ENCODE measurements at regions not wholly inside any gene's neighbourhood (a gene's known extent, or its start where the extent isn't known, plus 50 kb on each side); places are given as distances from the start of the nearest gene placed in this dataset.
"Not testable (repeated sequence)": the region's sequence is repeated elsewhere in the genome, so short reads cannot be mapped to it uniquely, and the experiment has no call there.

DNA sequence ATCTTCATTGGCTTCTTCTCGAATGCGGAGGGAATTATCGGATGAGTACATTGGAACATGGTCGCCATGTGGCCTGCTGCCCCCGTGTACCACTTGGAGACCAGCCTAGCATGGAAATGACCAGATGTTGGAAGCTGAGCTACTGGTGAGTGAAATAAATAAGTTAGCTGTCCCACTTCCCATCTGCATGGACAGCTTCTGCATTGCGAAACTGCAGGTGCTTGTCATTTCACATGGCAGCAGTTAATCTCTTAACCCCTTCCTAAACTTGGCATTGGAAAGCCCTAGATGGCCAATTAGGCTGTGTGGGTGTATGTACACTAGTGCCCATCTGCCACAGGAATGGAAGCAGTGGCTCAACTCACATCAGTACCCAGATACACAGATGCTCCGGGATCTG lies 246.6 kb upstream of the IL12B start:
- DNase-seq (ENCODE audit: low read depth in 3 of 3, low spot score in 2 of 3), result no peak

DNA sequence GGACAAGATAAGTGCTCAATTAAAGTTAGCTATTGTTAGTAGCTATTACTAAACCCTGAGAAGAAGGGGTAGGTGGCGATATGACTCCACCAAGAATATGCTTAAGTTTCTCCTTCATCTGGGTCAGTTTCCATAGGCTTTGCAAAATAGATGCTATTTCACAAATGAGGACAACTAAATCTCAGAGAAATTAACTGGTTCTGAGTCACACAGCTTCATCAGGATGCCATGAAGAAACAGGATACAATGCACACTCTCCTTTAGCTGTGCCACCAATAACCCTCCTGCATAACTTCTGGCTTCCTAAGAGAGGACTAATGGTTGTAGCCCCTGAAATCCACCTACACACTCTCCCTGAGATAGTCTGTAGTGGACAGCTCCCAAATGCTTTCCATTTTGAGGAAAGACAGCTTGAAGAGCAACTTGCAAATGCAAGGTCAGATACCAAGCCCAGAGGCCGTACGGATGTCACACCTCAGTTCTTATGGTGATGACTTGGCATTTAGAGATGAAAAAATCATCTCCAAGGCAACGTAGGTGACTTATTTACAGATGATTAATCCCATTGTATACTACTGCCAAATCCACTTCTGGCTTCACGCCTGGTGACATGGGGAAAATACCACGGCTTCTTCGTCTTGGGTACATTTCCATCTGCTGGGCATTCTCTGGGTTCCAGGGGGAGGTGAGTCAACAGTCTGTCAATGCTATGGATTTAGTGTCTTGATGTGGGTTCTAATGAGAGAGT lies 251.4 kb upstream of the IL12B start:
- no peak for DNase-seq (ENCODE audit: low read depth in 3 of 3, low spot score in 2 of 3)

DNA sequence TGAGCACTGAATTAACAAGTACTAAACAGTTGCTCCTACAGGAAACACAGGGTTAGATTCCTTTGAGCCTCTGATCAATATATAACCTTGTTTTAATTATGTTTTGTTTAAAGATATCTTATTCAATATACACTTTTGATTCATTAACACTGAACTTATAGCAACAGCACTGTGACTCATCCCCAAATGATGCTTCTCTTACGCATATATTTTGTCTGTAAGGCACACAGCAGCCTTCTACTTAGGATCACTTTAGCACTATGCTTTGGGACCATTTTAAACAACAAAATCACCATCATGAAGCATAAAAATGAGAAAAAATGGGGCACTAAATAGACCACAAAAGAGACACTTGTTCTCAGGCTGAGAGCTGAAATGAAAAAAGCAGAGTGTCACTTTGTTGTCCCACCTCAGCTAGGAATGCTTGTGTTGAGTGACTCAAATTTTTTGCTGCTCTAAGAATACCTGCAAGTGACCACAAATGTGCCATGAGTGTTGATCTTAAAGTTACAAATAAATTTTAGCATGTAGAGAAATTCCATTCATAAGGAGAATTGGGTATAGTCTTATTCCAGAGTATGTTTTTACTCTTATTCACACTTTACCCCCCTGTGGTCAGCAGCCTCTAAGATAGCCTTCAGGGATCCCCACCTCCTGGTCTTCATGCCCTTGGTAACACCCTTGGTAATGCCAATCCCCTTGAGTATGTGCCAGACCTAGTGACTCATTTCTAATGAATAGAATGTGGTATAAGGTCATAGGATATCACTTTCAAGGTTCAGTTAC lies 252.7 kb upstream of the IL12B start:
- DNase-seq (ENCODE audit: low read depth in 3 of 3, low spot score in 2 of 3), result no peak

DNA sequence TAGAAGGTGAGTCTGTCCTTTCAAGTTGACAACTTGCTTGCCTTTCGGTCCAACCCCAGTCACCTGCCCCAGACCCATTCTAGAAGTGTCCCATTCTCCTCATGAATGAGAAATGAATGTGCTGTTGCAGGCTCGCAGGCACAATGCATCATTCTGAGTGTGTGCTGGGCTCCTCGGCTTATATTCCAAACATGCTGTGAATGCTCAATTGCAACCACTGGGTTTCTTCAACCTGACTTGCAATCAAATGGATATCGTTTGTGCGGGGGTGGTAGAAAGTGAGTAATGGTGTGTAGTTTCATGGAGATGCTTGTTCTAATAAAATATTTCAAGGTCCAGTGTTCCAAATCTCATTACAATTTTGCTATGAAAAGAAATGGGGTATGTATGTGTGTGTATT lies 256.6 kb upstream of the IL12B start:
- DNase-seq (ENCODE audit: low read depth in 3 of 3, low spot score in 2 of 3), result no peak

DNA sequence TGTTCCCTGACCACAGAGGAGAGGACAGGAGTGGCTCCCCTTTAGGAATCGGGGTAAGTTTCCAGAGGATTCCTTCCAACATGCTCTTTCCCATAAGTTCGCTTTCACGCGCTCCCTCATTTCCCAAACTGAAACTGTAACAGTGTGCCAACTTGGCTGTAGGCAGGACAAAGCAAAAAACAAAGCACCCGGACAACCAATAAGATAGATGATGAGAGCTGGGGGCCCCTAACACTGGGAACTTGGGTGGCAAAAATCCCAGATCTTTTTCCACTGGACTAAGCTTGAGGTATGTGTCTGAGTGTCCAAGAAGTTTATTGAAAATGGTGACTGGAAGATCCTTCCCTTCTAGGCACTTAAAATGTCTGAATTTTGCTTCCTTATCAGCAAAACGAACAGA lies 258.7 kb upstream of the IL12B start:
- DNase-seq (ENCODE audit: low read depth in 3 of 3, low spot score in 2 of 3), result no peak

DNA sequence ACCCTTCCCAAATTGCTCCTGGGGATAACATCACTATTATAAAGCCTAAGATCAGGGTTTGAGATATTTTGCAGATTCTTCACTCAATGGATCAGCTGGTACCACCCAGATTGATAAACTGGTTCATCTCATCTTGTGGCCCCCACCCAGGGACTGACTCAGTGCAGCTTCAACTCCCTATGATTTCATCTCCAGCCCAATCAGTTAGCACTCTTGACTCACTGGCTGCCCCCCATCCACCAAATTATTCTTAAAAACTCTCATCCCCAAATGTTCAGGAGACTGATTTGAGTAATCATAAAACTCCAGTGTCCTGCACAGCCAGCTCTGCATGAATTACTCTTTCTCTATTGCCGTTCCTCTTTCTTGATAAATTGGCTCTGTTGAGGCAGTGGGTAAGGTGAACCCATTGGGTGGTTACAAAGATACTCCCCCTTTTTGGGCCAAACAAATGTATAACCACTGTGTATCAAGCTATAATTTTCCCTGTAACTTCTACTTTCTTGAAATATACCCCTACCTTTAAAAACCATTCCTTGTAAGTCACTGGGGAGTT lies 263.3 kb upstream of the IL12B start:
- DNase-seq (ENCODE audit: low read depth in 3 of 3, low spot score in 2 of 3), result no peak

DNA sequence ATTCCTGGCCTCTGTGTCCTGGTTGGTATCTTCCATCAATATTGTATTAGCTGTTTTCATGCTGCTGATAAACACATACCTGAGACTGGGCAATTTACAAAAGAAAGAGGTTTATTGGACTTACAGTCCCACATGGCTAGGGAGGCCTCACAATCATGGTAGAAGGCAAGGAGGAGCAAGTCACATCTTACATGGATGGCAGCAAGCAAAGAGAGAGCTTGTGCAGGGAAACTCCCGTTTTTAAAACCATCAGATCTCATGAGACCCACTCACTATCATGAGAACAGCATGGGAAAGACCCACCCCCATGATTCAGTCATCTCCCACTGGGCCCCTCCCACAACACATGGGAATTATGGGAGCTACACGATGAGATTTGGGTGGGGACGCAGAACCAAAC lies 265.3 kb upstream of the IL12B start:
- not testable (repeated sequence) for DNase-seq (ENCODE audit: low read depth in 3 of 3, low spot score in 2 of 3)

DNA sequence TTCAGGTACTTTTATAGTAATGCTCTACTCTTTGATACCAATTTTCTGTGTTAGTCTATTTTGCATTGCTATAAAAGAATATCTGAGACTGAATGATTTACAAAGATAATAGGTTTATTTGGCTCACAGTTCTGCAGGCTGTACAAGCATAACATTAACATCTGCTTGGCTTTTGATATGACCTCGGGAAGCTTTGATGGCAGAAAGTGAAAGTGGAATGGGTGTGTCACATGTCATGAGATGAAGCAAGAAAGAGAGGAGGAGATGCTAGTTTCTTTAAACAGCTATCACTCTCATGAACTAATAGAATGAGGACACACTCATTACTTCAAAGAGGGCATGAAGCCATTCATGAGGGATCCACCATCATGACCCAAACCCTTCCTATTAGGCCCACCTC lies 270.9 kb upstream of the IL12B start:
- DNase-seq (ENCODE audit: low read depth in 3 of 3, low spot score in 2 of 3), result no peak

DNA sequence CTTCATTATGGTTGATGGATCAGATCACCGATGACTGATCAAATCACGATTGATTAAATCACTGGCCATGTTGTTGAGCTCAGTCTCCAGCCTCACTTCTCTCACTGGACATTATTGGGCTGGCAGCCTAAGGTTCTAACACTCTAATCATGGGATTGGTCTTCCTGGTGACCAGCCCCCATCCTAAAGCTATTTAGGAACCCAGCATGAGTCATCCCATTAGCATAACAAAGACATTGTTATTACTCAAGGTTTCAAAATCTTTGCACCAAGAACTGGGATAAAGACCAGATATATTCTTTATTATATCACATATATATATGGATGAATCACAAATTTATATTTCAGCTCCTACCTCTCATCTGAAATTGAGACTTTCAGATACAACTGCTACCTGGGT lies 272.1 kb upstream of the IL12B start:
- DNase-seq (ENCODE audit: low read depth in 3 of 3, low spot score in 2 of 3), result no peak

DNA sequence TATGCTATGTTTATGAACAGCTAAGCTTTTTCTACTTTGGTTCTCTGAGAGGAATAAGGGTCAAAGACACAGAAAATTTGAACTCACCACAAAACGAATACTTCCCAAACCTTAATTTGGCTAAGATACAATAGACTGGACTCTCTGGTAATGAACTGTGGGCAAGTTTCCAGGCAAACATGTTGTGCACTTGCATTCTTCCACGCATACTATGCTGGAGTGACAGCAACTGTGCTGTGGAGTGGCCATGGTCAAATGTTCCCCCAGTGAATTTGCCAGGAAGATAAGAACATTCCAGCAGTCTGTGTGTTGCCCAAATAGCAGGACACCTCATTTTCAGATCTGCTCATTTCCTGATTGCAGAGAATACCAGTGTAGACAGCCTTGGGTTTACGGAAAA lies 275.3 kb upstream of the IL12B start:
- DNase-seq (ENCODE audit: low read depth in 3 of 3, low spot score in 2 of 3), result no peak

DNA sequence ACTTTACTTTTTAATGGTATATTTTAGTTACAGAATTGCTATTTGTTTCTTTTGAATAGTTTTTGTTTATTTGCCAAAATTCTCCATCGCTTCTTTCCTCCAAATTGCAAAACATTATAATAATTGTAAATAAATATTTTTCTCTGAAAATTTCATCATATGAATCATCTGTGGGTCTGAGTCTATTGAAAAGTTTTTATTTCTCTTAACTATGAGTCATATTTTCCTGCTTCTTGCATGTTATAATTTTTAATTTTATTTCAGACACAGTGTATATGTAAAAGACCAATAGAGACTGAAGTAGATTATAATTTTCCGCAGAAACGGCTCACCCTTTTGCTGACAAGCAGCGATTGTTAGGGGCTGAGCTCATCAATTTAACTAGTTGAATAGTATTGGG lies 279.1 kb upstream of the IL12B start:
- DNase-seq (ENCODE audit: low read depth in 3 of 3, low spot score in 2 of 3), result no peak

DNA sequence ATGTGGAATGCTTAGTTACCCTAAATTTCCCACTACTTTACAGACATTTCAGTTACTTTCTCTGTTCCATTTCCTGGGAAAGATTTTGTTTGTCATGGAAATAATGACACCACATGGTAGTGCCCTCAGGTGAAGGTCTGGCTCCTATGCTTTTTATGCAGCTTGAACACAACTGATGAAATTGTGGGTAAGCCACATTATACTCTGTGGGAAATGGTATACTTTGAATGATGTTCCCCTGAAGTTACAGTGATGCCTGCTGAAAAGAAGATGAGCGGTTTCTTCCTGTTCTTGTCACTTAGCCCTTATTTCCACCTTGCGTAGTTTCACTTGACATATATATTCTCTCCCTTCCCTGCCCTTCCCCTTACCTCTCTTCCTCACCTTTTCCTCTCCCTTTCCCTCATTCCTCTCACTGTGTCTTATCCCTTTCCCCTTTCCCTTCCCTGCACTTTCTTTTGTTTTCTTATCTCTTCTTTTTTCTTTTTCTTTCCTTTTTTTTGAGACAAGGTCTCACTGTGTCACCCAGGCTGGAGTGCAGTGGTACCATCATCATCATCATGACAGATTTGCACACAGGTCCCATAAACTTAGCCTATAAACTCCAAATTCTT lies 280.8 kb upstream of the IL12B start:
- DNase-seq (ENCODE audit: low read depth in 3 of 3, low spot score in 2 of 3), result no peak

DNA sequence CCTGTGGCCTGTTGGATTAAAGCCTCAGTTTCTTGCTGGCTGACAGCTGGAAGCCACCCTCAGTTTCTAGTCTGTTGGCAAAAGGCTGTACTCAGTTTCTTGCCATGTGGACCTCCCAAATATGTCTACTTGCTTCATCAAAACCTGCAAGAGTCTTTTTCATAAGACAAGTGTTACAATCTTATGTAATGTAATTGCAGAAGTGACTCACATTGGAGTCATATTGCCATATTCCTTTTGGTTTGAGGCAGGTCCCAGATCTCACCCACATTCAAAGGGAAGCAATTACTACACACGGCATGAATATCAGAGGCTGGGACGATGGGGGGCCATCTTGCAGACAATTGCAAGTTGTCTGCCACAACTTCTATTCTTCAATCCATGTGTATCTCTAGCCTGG lies 286.7 kb upstream of the IL12B start:
- DNase-seq (ENCODE audit: low read depth in 3 of 3, low spot score in 2 of 3), result no peak

DNA sequence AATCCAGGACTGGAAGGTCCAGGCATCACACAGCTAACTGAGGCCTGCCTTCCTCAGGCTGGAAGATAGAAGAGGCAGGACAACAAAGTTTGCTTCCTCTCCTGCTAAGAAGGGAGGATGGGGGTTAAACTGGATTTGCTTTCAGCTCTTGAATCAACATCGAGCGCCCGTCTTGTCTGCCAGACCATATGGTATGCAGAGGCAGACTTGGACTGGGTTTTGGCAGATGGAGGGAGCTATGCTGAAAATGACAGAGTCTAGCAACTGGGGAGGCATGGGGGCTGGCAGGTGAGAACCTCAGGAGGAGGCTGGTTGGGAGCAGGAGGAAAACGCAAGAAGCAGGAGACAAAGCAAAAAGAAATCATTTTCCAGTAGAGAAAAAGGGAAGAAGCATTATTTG lies 289.5 kb upstream of the IL12B start:
- no peak for DNase-seq (ENCODE audit: low read depth in 3 of 3, low spot score in 2 of 3)

DNA sequence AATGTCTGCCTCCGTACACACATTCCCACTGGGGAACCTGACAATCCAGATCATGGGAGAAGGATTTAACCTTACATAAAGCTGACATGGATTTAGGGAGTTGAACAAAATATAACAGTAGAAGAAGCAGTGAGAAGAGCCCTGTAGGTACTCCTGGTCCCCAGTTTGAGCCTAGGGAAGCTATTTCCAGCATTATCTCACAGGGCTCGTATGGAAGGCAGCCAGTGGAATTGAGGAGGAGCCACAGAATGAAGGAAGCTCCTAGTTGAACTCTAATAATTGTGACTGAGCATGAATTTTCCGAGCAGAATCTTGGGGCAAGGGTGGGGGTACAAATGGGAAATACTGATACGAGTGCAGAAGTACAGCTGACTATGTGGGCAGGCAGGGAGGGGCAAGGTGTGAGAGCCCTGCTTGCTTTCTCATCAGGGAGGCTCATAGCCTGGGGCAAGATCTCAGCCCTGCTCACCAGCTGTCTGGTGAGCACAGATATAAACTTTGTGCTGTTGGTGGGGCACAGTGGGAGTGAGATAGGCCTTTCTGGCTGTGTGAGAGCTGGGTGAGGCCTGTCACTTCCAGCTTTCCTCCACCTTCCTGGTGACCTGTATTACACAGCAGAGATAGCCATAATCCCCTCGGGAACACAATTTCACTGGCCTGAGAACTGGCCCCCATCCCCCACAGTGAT lies 290.7 kb upstream of the IL12B start:
- no peak for DNase-seq (ENCODE audit: low read depth in 3 of 3, low spot score in 2 of 3)

DNA sequence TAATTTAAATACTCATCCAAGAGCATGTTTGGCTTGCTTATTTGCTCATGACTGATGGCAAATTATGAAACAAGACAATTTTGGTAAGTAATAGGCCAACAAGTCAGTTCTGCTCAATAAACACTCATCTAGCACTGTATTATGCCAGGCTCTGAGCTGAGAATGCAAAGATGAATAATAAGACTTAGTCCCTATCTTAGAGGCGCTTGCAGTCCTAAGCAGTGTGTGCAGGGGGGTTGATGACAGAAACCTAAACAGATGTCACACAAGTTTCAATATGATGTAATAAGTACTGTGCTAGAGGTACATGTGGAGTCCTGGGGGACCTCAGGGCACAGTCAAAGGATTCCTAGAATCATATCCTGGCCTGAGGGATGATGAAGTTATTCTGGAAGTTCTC lies 287.6 kb upstream of the ADRA1B start:
- DNase-seq (ENCODE audit: low read depth in 3 of 3, low spot score in 2 of 3), result no peak

DNA sequence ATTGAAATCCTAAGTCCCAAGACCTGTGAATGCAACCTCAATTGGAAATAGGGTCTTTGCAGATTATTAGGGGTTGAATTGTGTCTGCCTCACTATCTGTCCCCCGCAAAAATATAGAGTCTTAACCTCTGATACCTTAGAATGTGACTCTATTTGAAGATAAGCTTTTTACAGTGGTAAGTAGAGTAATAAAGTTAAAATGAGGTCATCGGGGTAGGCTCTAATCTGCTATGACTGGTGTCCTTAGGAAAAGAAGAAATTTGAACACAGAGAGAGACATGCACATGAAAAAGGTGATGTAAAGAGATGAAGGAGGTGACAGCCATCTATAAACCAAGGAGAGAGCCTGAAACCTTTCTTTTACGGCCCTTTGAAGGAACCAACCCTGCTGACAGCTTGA lies 287.1 kb upstream of the ADRA1B start:
- DNase-seq (ENCODE audit: low read depth in 3 of 3, low spot score in 2 of 3), result no peak

DNA sequence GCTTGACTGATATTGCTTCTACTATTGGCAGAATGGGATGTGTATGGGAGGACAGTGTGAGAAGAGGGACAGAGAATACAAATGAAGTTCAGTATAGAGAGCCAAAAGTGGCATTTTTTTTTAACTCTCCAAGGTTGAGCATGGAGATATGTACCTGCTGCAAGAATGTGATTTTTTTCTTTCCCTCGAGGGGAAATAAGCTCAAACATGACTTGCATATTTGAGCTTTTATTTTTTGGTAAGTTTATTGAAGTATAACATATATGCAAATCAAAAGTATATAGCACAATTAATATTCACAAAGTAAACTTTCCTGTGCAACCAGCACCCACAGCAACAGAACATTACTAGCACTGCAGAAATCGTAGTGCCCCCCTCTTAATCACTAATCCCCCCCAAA lies 285.7 kb upstream of the ADRA1B start:
- DNase-seq (ENCODE audit: low read depth in 3 of 3, low spot score in 2 of 3), result no peak

DNA sequence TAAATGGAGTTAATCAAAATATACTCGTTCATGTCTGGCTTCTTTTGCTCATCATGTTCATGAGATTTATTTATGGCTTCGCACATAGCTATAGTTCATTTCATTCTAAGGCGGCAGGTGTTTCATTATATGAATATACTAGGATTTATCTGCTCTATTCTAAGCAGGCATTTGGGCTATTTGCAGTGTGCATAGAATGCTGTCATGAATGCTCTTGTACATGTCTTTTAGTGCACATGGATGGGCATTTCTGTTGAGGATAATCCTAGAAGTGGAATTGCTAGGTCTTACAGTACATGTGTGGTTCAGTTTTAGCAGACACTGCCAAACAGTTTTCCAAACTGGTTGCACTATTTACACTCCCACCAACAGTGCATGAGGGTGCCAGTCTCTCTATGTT lies 285.3 kb upstream of the ADRA1B start:
- DNase-seq (ENCODE audit: low read depth in 3 of 3, low spot score in 2 of 3), result no peak

DNA sequence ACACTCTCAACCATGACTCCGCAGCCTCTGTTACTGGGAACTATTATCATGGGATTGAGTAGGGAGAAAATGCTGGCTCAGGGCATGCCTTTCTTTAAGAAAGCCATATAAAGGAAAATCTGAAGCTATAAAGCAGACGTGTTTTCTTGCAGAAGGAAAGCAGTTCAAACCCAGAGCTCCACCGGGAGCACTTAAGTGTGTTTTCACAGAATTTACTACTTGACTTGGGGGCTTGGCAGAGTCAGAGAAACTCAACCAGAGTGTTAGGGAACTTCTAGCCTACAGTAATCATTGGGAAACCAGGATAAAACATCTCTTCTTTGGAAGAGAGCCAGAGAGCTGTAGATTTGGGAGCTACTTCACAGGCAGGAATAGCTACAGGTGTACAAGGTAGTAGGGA lies 283.4 kb upstream of the ADRA1B start:
- DNase-seq (ENCODE audit: low read depth in 3 of 3, low spot score in 2 of 3), result no peak

DNA sequence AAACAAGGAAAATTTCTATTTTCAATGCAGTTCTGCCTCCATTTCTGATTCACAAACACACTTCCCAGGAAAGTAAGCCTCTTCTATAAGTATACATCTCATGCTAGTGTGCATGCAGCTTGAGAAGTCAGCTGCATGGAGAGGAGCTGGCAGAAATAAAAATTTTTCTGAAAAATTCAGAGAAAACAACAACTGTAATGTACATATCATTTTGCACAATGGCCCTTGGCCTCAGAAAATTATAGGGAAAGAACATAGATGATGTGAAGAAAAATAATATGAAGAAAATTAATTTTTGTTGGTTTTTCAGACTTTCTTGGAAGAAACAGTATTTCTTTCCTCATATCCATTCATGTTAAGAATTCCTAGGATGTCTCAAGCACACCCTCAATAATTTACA lies 277.8 kb upstream of the ADRA1B start:
- no peak for DNase-seq (ENCODE audit: low read depth in 3 of 3, low spot score in 2 of 3)
